ENCODE measurements at regions not wholly inside any gene's neighbourhood (a gene's known extent, or its start where the extent isn't known, plus 50 kb on each side); places are given as distances from the start of the nearest gene placed in this dataset.

- no peak for TF ChIP-seq EP300 (IDR thresholded peaks at IDR 0.05)
- TF ChIP-seq CTCF (IDR thresholded peaks at IDR 0.05), result peak; percentile 60 to 71 (median 68)
- no peak for TF ChIP-seq POLR2AphosphoS5 (IDR thresholded peaks at IDR 0.05)
- no peak for TF ChIP-seq POLR2A (IDR thresholded peaks at IDR 0.05; ENCODE audit: low read depth)
Observed at GRCh38 chr20:9978397-9979004, 56.3 kb upstream of the ANKEF1 start.

Data from esophagus muscularis mucosa (tissue), 4 donors.